IPS-20b (cell line): ENCODE measurements at regions not wholly inside any gene's neighbourhood (a gene's known extent, or its start where the extent isn't known, plus 50 kb on each side); places are given as distances from the start of the nearest gene placed in this dataset.
"Not testable (repeated sequence)": the region's sequence is repeated elsewhere in the genome, so short reads cannot be mapped to it uniquely, and the experiment has no call there.

Source experiments
- H3K27ac ChIP-seq: one replicate; pipeline ENCODE4 v1.5.1; 2013; ENCODE audit warnings: low read length
- H3K27me3 ChIP-seq: 2 replicates; pipeline ENCODE4 v1.6.1; 2013; ENCODE audit warnings: mild to moderate bottlenecking, low read length, inconsistent platforms; ENCODE audit not compliant: insufficient read depth
- H3K36me3 ChIP-seq: 2 replicates; pipeline ENCODE4 v1.6.1; 2013; ENCODE audit warnings: low read depth, mild to moderate bottlenecking, inconsistent platforms, low read length, moderate library complexity; ENCODE audit not compliant: insufficient read depth
- H3K4me1 ChIP-seq: 2 replicates; pipeline ENCODE4 v1.6.1; 2013; ENCODE audit warnings: mild to moderate bottlenecking, control low read depth, inconsistent platforms, low read length, moderate library complexity; ENCODE audit not compliant: insufficient read depth
- H3K4me3 ChIP-seq: 2 replicates; pipeline ENCODE4 v1.5.1; 2013; ENCODE audit warnings: mild to moderate bottlenecking, low read length, inconsistent platforms
- H3K9ac ChIP-seq: 2 replicates; pipeline ENCODE4 v1.6.1; 2013; ENCODE audit warnings: low read depth, mild to moderate bottlenecking, inconsistent platforms, low read length, moderate library complexity
- H3K9me3 ChIP-seq: 2 replicates; pipeline ENCODE4 v1.6.1; 2013; ENCODE audit warnings: mild to moderate bottlenecking, low read depth, low read length, inconsistent platforms; ENCODE audit not compliant: insufficient read depth

GRCh38 chr3:124143047-124143446, 151.1 kb upstream of the ROPN1 start:
- Histone ChIP-seq H3K4me1 (peaks cover under 1% of the 10 kb centered on the region; the same call in 1 of the 2 replicates), H3K9ac (no peak overlapping the region), H3K27me3 (no peaks in the 10 kb centered on the region), H3K27ac (no peak overlapping the region), H3K4me3 (no peak overlapping the region), H3K36me3 (no peaks in the 10 kb centered on the region), H3K9me3 (no peaks in the 10 kb centered on the region)

DNA sequence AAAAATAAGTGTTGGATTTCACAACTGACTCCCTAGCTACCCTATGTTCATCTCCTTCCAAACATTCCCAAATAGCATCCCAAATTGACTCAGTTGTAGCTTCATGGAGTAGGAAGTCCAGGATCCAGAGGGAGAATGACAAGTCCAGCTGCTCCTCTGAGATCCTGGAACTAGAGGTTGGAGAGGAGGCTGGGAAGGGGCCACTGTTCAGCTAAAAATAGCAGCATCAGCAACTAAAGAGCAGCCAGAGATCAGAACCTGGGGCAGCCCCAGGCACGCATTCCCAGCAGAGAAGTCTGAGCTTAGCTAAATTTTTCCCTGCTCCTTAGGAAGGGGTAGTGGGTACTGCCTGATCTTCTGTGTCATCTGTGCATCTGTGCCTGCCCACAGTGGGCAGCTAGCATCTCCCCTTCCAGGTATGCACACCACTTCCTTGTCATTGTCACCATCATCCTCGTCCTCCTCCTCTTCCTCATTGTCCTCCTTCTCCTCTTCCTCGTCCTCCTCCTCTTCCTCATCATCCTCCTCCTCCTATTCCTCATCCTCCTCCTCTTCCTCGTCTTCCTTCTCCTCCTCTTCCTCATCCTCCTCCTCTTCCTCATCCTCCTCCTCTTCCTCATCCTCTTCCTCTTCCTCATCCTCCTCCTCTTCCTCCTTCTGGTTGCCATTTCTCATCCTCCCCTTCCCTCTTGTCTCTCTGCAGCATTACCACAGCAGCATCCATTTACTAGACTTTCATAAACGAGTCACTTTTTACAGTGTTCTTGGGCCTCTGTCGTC, 152.3 kb upstream of the ROPN1 start:
- no peak overlapping the region for H3K4me3 ChIP-seq

GRCh38 chr3:124147429-124147828, 155.5 kb upstream of the ROPN1 start:
- Histone ChIP-seq H3K4me1 (peaks cover 4% of the 10 kb centered on the region; the same call in 1 of the 2 replicates), H3K27ac (no peak overlapping the region), H3K9ac (no peak overlapping the region), H3K4me3 (no peak overlapping the region), H3K36me3 (no peaks in the 10 kb centered on the region), H3K27me3 (no peaks in the 10 kb centered on the region), H3K9me3 (no peaks in the 10 kb centered on the region)

More for the DNA sequence above, 152.3 kb upstream of the ROPN1 start:
- H3K9ac ChIP-seq = no peak overlapping the region
- H3K36me3 ChIP-seq = no peaks in the 10 kb centered on the region
- no peaks in the 10 kb centered on the region for H3K9me3 ChIP-seq
- H3K27me3 ChIP-seq = no peaks in the 10 kb centered on the region
- no peak overlapping the region for H3K27ac ChIP-seq
- peaks cover 4% of the 10 kb centered on the region; the same call in 1 of the 2 replicates for H3K4me1 ChIP-seq

GRCh38 chr3:124147946-124148345, 156.0 kb upstream of the ROPN1 start:
- Histone ChIP-seq H3K36me3 (no peaks in the 10 kb centered on the region), H3K4me1 (peaks cover 4% of the 10 kb centered on the region; the same call in 1 of the 2 replicates), H3K27me3 (no peaks in the 10 kb centered on the region), H3K27ac (no peak overlapping the region), H3K9me3 (no peaks in the 10 kb centered on the region), H3K4me3 (no peak overlapping the region), H3K9ac (no peak overlapping the region)

DNA sequence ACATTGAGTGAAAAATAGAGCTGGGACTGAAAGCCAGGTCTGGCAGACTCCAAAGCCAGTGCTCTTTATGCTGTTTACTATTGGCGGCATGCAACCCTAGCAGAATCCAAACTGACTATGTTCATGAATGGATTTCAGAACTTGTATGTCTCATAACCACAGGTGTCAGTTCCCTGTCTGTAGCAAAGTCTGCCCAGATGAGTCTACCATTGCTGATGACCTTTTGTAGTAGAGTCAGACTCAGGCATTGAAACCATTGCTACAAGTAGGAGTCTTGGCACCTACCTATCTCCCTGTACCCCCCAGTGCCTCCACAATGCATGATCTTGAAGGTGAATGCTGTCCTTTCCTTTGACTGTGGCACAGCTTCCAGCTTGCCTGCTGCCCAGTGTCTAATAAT, 157.2 kb upstream of the ROPN1 start:
- H3K27ac ChIP-seq = no peak overlapping the region
- no peak overlapping the region for H3K9ac ChIP-seq
- peaks cover 4% of the 10 kb centered on the region; the same call in 1 of the 2 replicates for H3K4me1 ChIP-seq
- no peaks in the 10 kb centered on the region for H3K27me3 ChIP-seq
- no peaks in the 10 kb centered on the region for H3K36me3 ChIP-seq
- H3K4me3 ChIP-seq = no peak overlapping the region
- H3K9me3 ChIP-seq = no peaks in the 10 kb centered on the region

DNA sequence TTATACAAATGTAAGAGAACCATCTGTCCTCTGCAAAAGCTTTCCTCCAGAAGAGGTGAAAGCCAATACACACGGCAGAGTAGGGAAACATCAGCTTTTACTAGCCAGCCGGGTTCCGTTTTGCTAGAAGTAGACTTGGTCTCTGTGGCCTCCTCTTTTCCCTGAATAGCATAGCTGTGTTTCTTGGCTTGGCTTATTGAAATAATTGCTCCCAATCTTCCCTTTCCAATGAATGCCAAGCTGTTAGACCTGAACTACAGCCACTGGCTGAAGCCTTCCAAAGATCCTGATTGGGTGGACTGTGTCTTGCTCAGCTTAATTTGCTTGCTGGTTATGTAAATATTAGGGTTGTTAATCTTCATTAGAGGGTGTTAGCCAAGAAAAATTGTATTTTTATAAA, 157.8 kb upstream of the ROPN1 start:
- Histone ChIP-seq H3K27me3 (no peaks in the 10 kb centered on the region), H3K4me3 (no peak overlapping the region), H3K36me3 (no peaks in the 10 kb centered on the region), H3K27ac (no peak overlapping the region), H3K4me1 (peaks cover 4% of the 10 kb centered on the region; the same call in 1 of the 2 replicates), H3K9me3 (no peaks in the 10 kb centered on the region), H3K9ac (no peak overlapping the region)

DNA sequence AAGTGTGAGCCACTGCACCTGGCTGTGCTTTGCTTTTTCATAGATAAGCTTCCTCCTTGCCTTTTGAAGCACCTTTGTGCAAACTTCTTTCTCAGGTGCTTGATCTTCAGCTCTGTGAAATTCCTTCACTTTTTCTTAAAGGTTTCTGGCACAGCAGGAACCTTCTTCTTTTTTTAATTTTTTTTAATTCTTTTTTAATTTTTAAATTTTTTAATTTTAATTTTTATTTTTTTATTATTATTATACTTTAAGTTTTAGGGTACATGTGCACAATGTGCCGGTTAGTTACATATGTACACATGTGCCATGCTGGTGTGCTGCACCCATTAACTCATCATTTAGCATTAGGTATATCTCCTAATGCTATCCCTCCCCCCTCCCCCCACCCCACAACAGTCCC, 161.0 kb upstream of the ROPN1 start:
- H3K4me1 ChIP-seq = peaks cover 16% of the 10 kb centered on the region
- H3K9me3 ChIP-seq, H3K27me3 ChIP-seq, H3K4me3 ChIP-seq, H3K27ac ChIP-seq, H3K9ac ChIP-seq, H3K36me3 ChIP-seq: not testable (repeated sequence)

DNA sequence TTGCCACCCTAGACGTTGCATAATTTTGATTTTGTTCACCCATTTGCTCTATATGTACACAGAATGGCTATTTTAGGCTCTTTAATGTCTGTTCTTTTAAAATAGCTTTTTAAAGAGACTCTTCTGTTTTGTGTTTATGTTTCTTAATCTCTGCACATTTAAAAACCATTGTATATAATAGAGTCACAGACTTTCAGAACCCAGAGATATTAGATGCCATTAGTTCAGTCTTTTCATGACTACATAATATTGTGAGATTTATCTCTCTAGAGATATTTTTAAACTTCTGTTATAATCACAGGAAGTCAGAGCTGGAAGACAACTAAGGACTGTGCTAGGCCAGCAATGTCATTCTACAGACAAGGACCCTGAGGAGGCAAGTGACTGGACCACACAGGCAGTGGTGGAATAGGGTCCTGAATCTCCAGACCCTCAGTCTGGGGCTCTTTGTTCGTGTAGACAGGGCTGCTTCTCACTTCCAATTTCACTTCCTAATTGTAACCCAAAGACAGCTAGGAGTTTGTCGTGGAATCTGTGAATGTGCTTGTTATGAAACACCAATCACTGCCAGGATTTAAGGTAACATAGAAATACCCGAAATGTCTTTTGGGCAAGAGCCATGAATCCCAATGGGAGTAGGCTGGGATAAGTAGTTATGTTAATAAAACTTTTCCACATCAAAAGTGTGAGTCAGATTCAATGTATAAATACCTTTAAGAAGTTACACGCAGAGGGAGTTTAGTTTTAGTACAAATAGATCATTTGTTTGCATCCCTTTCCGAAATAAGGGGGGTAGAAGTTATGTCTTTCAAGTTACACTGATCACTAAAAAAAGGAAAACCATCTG, 165.2 kb upstream of the ROPN1 start:
- no peaks in the 10 kb centered on the region for H3K9me3 ChIP-seq
- no peaks in the 10 kb centered on the region for H3K27me3 ChIP-seq
- H3K36me3 ChIP-seq = no peaks in the 10 kb centered on the region
- H3K4me1 ChIP-seq = peaks cover 24% of the 10 kb centered on the region
- H3K9ac ChIP-seq = peak overlapping the region; percentile 17; the same call in 1 of the 2 replicates
- no peak overlapping the region for H3K4me3 ChIP-seq
- no peak overlapping the region for H3K27ac ChIP-seq

- H3K9ac ChIP-seq = peak overlapping the region; percentile 17; the same call in 1 of the 2 replicates
- peak overlapping the region; percentile 48; the same call in 1 of the 2 replicates for H3K4me3 ChIP-seq
- no peak overlapping the region for H3K27ac ChIP-seq
- H3K9me3 ChIP-seq = no peaks in the 10 kb centered on the region
- peaks cover 24% of the 10 kb centered on the region for H3K4me1 ChIP-seq
- no peaks in the 10 kb centered on the region for H3K36me3 ChIP-seq
- H3K27me3 ChIP-seq = no peaks in the 10 kb centered on the region
These were observed 165.8 kb upstream of the ROPN1 start for GRCh38 chr3:124157748-124158147.

- Histone ChIP-seq H3K4me1 (peaks cover 24% of the 10 kb centered on the region), H3K36me3 (no peaks in the 10 kb centered on the region), H3K9ac (peak overlapping the region; percentile 17; the same call in 1 of the 2 replicates), H3K9me3 (no peaks in the 10 kb centered on the region), H3K27me3 (no peaks in the 10 kb centered on the region), H3K27ac (peak overlapping the region; percentile 13), H3K4me3 (peak overlapping the region; percentile 48; the same call in 1 of the 2 replicates)
These were observed 166.4 kb upstream of the ROPN1 start for GRCh38 chr3:124158168-124158881.

GRCh38 chr3:124161448-124161847, 169.5 kb upstream of the ROPN1 start:
- H3K27me3 ChIP-seq = no peaks in the 10 kb centered on the region
- no peak overlapping the region for H3K9ac ChIP-seq
- no peaks in the 10 kb centered on the region for H3K36me3 ChIP-seq
- no peak overlapping the region for H3K27ac ChIP-seq
- peaks cover 24% of the 10 kb centered on the region for H3K4me1 ChIP-seq
- no peaks in the 10 kb centered on the region for H3K9me3 ChIP-seq
- H3K4me3 ChIP-seq = no peak overlapping the region
